Coronary artery (tissue), 2 donors: ENCODE measurements at regions not wholly inside any gene's neighbourhood (a gene's known extent, or its start where the extent isn't known, plus 50 kb on each side); places are given as distances from the start of the nearest gene placed in this dataset.
"Not testable (repeated sequence)": the region's sequence is repeated elsewhere in the genome, so short reads cannot be mapped to it uniquely, and the experiment has no call there.

ENCODE experiments used
- DNase-seq: peaks from one replicate; pipeline ENCODE4 v3.0.0-alpha.2; 2017; ENCODE audit warnings: low spot score
- H3K27ac ChIP-seq, 2 donors: fragments of 200-600 bp; sonication (generic); one replicate each; pipeline ENCODE4 v1.5.1; 2016 to 2019
- H3K4me3 ChIP-seq: fragments of 200-600 bp; sonication (generic); 2 replicates; pipeline ENCODE4 v1.5.1; 2016; ENCODE audit warnings: mild to moderate bottlenecking, moderate library complexity
- TF ChIP-seq, protein P1 (sequence below): fragments of 200-600 bp; sonication (generic); IDR thresholded peaks from one replicate; pipeline ENCODE4 v1.5.1; 2019; ENCODE audit warnings: antibody characterized with exemption

DNA sequence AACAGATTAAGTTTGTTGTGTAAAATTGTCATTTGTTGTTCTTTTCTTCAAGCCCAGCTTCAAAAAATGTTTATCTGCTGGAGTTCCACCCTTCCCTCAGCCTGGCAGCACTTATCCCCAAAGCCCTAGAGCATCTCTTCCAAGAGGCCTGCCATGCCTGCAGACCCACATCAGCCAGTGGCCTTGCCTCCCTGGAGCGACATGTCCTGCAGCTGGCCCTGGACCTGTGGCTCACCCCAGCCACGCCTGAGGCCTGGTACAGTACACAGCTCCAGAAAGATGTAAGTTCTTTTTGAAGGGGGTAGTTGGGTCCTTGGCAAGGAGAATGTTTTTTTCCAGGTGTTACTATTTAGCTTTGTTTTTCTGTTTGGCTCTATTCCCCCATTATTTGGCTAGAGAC is 124.8 kb downstream of the CD164 start:
- H3K4me3 ChIP-seq = no peak overlapping the region
- no peak for DNase-seq
- no peak overlapping the region for H3K27ac ChIP-seq
- TF ChIP-seq, protein P1, sequence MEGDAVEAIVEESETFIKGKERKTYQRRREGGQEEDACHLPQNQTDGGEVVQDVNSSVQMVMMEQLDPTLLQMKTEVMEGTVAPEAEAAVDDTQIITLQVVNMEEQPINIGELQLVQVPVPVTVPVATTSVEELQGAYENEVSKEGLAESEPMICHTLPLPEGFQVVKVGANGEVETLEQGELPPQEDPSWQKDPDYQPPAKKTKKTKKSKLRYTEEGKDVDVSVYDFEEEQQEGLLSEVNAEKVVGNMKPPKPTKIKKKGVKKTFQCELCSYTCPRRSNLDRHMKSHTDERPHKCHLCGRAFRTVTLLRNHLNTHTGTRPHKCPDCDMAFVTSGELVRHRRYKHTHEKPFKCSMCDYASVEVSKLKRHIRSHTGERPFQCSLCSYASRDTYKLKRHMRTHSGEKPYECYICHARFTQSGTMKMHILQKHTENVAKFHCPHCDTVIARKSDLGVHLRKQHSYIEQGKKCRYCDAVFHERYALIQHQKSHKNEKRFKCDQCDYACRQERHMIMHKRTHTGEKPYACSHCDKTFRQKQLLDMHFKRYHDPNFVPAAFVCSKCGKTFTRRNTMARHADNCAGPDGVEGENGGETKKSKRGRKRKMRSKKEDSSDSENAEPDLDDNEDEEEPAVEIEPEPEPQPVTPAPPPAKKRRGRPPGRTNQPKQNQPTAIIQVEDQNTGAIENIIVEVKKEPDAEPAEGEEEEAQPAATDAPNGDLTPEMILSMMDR = no peak

DNA sequence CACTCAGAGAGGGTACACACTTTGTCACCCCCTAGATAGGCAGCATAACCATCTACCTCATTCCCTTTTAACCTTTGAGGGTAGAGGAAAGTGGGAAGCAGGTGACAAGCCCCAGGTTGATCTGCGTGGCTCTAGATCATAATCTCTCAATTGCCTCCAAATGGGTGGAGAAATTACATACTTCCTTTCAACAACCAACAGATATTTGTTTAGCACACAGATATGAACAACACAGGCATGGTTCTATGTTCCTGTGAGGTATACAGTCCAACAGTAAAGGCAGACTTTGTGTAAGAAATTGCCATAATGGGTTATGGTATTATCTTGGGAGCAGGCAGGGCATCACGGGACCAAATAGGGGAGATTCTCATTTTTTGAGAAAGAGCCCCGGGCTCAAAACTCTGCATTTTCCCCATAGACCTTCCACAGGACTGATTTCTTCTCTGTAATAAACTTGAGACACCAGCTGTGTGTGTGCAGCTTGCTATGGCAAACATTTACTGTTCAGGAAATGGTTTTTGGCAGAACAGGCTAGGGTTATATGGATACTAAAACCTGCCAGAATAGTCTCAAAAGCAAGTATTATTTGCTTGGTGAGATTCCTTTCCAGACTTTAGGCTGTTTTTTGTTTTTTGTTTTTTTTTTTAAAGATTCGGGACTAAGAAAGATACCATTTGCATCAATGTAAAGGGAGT is 126.2 kb downstream of the CD164 start:
- Histone ChIP-seq H3K27ac (no peak overlapping the region), H3K4me3 (no peak overlapping the region)
- TF ChIP-seq, protein P1 = no peak
- DNase-seq = no peak

DNA sequence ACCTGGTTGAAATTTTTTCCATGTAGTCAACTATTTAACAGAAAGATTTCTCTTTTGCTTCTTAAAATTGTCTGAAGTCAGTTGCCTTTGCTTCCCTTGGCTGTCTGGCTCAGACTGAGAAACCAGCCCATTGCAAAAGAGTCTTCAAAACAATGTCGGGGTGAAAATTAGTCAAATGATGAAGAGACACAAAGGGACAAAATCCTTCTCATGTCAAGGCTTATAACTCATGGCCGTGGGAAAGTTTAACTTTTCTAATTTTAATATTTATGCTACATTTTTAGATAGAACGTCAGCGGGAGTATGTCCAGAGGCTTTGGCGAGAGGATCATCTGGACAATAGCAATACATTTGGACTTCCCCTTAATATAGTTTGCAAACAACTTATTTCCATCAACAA is 127.2 kb downstream of the CD164 start:
- Histone ChIP-seq H3K4me3 (no peak overlapping the region), H3K27ac (no peak overlapping the region)
- TF ChIP-seq, protein P1 = no peak
- DNase-seq = no peak

DNA sequence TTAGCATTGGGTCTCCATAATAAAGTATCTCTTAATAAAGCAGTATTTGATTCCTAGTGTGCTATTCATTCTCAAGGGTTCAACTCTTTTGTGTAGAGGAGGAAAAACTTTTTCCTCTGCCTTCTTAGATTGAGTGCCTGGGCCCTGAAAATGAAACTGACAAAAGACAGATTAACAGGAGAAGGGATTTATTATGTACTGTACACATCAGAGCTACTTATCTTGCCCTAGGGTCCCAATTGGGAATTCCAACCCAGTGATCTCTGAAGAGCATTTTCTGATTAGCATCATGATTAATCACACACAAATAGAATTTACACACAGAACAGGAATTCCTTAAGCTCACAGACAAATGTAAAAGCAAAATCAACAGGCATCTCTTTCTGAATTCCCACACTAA is 128.9 kb downstream of the CD164 start:
- Histone ChIP-seq H3K4me3 (no peak overlapping the region), H3K27ac (no peak overlapping the region)
- DNase-seq = no peak
- TF ChIP-seq, protein P1 = no peak

DNA sequence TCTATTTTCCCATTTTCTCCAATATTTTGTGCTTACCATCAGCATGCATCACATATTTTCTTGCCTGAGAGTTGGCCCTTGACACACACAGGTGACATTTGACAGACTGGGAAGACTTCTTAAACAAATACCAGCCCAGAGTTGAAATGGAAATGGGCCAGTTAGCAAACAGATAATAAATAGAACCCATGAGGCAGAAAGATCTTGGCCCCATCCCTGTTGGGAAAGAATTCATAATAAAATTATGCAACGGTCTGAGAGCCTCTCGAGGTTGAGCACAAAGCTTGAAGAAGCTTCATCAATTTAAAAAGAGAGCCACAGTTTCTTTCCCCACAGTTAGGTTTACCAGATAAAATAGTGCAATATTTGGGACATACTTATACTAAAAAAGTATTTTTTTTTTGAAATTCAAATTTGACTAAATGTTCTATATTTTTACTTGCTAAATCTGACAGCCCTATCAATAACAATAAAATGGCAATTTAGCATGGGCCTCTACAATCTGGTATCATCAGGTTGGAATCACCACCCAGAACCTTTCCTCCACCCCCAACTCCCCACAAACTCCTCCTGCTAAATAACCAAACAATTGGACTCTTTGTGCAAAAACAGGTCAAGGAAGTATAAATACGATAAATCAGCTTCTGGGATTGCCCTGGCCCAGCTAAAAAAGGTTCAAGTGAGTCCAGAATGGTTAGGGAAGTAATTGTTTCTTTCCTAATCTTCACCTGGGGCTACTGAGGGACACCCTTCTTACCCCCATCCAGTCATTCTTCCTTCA is 129.8 kb downstream of the CD164 start:
- Histone ChIP-seq H3K27ac (no peak overlapping the region), H3K4me3 (no peak overlapping the region)
- no peak for DNase-seq
- TF ChIP-seq, protein P1 = no peak

DNA sequence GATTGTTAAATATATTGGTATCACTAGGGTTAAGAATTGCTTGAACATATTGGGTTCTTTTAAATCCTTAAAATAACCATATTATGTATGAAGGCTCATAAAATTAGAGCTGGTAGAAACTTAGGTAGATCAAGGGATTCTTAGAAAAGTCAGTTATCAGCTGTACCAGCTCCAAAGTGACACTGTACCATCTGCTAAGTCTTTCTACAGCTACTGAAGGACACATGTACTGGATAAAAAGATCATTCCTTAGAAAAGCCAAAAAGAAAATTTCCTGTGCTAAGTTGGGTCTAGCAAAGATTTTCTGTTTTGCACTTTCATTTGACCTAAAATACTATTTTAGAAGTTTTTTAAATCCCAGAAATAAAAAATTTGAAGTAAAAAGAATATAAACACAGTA is 130.4 kb downstream of the CD164 start:
- TF ChIP-seq, protein P1 = no peak
- no peak for DNase-seq
- Histone ChIP-seq H3K27ac (no peak overlapping the region), H3K4me3 (no peak overlapping the region)

DNA sequence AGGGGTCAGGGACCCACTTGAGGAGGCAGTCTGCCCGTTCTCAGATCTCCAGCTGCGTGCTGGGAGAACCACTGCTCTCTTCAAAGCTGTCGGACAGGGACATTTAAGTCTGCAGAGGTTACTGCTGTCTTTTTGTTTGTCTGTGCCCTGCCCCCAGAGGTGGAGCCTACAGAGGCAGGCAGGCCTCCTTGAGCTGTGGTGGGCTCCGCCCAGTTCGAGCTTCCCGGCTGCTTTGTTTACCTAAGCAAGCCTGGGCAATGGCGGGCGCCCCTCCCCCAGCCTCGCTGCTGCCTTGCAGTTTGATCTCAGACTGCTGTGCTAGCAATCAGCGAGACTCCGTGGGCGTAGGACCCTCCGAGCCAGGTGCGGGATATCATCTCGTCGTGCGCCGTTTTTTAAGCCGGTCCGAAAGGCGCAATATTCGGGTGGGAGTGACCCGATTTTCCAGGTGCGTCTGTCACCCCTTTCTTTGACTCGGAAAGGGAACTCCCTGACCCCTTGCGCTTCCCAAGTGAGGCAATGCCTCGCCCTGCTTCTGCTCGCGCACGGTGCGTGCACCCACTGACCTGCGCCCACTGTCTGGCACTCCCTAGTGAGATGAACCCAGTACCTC is 131.6 kb downstream of the CD164 start:
- not testable (repeated sequence) for H3K27ac ChIP-seq, H3K4me3 ChIP-seq, DNase-seq
